HepG2 (cell line): ENCODE measurements at regions not wholly inside any gene's neighbourhood (a gene's known extent, or its start where the extent isn't known, plus 50 kb on each side); places are given as distances from the start of the nearest gene placed in this dataset.
A peak's percentile ranks its signal among the peaks of the same experiment; 100 is the strongest.

Experiments
- AKNA ChIP-seq: sonication (generic); formaldehyde crosslinking; IDR thresholded peaks from 2 replicates; pipeline ENCODE4 v1.4.0; 2020; ENCODE audit warnings: missing genetic modification reagents, borderline replicate concordance
- FOXA1 ChIP-seq, 2 experiments: fragments of 450-650 bp in 1 of 2; sonication (generic) in 1 of 2; formaldehyde crosslinking in 1 of 2; IDR thresholded peaks; 2 replicates each; pipeline versions ENCODE4 v1.4.0 to v1.6.1; 2016 to 2020; ENCODE audit warnings: missing genetic modification reagents in 1 of 2
- HBP1 ChIP-seq: IDR thresholded peaks from 2 replicates; pipeline ENCODE4 v1.6.1; 2016; ENCODE audit warnings: low read depth, control low read depth
- HHEX ChIP-seq: IDR thresholded peaks from 2 replicates; pipeline ENCODE4 v1.6.1; 2016; ENCODE audit warnings: control low read depth
- HOXA9 ChIP-seq: sonication (generic); formaldehyde crosslinking; IDR thresholded peaks from 2 replicates; pipeline ENCODE4 v1.8.1; 2022; ENCODE audit warnings: missing genetic modification reagents, mild to moderate bottlenecking, moderate library complexity, borderline replicate concordance
- KAT7 ChIP-seq: IDR thresholded peaks from 2 replicates; pipeline ENCODE4 v1.6.1; 2018; ENCODE audit warnings: borderline replicate concordance, missing compliant biosample characterization
- NR2F1 ChIP-seq, 2 experiments: fragments of 450-650 bp in 1 of 2; formaldehyde crosslinking in 1 of 2; IDR thresholded peaks; 2 replicates each; pipeline versions ENCODE4 v1.5.0 to v1.6.1; 2016 to 2020; ENCODE audit warnings: mild to moderate bottlenecking in 1 of 2, missing compliant biosample characterization in 1 of 2, missing genetic modification reagents in 1 of 2, moderate library complexity in 1 of 2
- POGK ChIP-seq: sonication (generic); formaldehyde crosslinking; conservative IDR thresholded peaks from 2 replicates; pipeline ENCODE4 v1.8.0; 2022; ENCODE audit warnings: mild to moderate bottlenecking, moderate library complexity, missing genetic modification reagents
- TBL1XR1 ChIP-seq: fragments of 150-350 bp; IDR thresholded peaks from 2 replicates; pipeline ENCODE4 v1.6.1; 2014; ENCODE audit warnings: borderline replicate concordance, low read length; ENCODE audit not compliant: partially characterized antibody
- TCF7 ChIP-seq: sonication (generic); IDR thresholded peaks from 2 replicates; pipeline ENCODE4 v1.6.1; 2016; ENCODE audit warnings: antibody characterized with exemption, low read depth
- TGIF2 ChIP-seq: IDR thresholded peaks from 2 replicates; pipeline ENCODE4 v1.6.1; 2016; ENCODE audit warnings: control low read depth, missing compliant biosample characterization
- THAP9 ChIP-seq: sonication (generic); formaldehyde crosslinking; IDR thresholded peaks from 2 replicates; pipeline ENCODE4; 2020; ENCODE audit warnings: missing genetic modification reagents, mild to moderate bottlenecking, borderline replicate concordance
- ZFX ChIP-seq: sonication (generic); formaldehyde crosslinking; IDR thresholded peaks from 2 replicates; pipeline ENCODE4 v1.4.0; 2020; ENCODE audit warnings: mild to moderate bottlenecking, low read depth, missing genetic modification reagents, moderate library complexity
- ZNF414 ChIP-seq: sonication (generic); formaldehyde crosslinking; IDR thresholded peaks from 2 replicates; pipeline ENCODE4 v1.5.0; 2020; ENCODE audit warnings: missing genetic modification reagents
- ZNF768 ChIP-seq: sonication (generic); formaldehyde crosslinking; IDR thresholded peaks from 2 replicates; pipeline ENCODE4 v1.4.0; 2020; ENCODE audit warnings: missing genetic modification reagents
- ZNF879 ChIP-seq: sonication (generic); formaldehyde crosslinking; IDR thresholded peaks from 2 replicates; pipeline ENCODE4 v1.8.1; 2023; ENCODE audit warnings: missing genetic modification reagents

GRCh38 chr2:45273412-45274249 is 264.4 kb upstream of the SIX2 start (continued):
- TF ChIP-seq ZNF768 (CRISPR knock-in tag) (no peak), HHEX (CRISPR knock-in tag) (peak; percentile 99), AKNA (CRISPR knock-in tag) (no peak), NR2F1 (CRISPR knock-in tag; IDR thresholded peaks at IDR 0.05) (peak; percentile 62 to 70; a peak in 3 of 4 replicates), HOXA9 (CRISPR knock-in tag) (peak; percentile 69; the same call in 1 of the 2 replicates), HBP1 (CRISPR knock-in tag) (peak; percentile 87; the same call in 1 of the 2 replicates), ZNF414 (CRISPR knock-in tag) (no peak), THAP9 (CRISPR knock-in tag) (no peak), TCF7 (peak; percentile 93), FOXA1 (IDR thresholded peaks at IDR 0.05) (peak; percentile 91), FOXA1 (CRISPR knock-in tag; IDR thresholded peaks at IDR 0.05) (peak; percentile 100), TBL1XR1 (peak; percentile 94), ZFX (CRISPR knock-in tag) (peak; percentile 86), POGK (CRISPR knock-in tag) (peak; percentile 68), TGIF2 (CRISPR knock-in tag) (no peak), KAT7 (CRISPR knock-in tag) (no peak), ZNF879 (CRISPR knock-in tag) (no peak)
